Tongue (tissue), 1 donor: ENCODE measurements at regions not wholly inside any gene's neighbourhood (a gene's known extent, or its start where the extent isn't known, plus 50 kb on each side); places are given as distances from the start of the nearest gene placed in this dataset.
"Not testable (repeated sequence)": the region's sequence is repeated elsewhere in the genome, so short reads cannot be mapped to it uniquely, and the experiment has no call there.

Experiments used
- DNase-seq: peaks from one replicate; pipeline ENCODE4 v3.0.0-alpha.2; 2015

GRCh38 chr16:88323041-88323440 lies 59.7 kb upstream of the ZNF469 start:
- no peak for DNase-seq

GRCh38 chr16:88323546-88324330 lies 59.0 kb upstream of the ZNF469 start:
- DNase-seq: no peak

- DNase-seq: no peak
Measured at GRCh38 chr16:88325087-88325750, 57.5 kb upstream of the ZNF469 start.

GRCh38 chr16:88325976-88326375 lies 56.8 kb upstream of the ZNF469 start:
- DNase-seq: no peak

GRCh38 chr16:88326611-88327485 lies 55.9 kb upstream of the ZNF469 start:
- no peak for DNase-seq

GRCh38 chr16:88327561-88328312 lies 55.0 kb upstream of the ZNF469 start:
- no peak for DNase-seq

- no peak for DNase-seq
Measured at GRCh38 chr16:88328313-88328980, 54.3 kb upstream of the ZNF469 start.

GRCh38 chr16:88329726-88330700 lies 52.7 kb upstream of the ZNF469 start:
- no peak for DNase-seq

GRCh38 chr16:88330971-88331890 lies 51.5 kb upstream of the ZNF469 start:
- no peak for DNase-seq

- DNase-seq: peak; percentile 67
Measured at GRCh38 chr16:88331989-88332920, 50.5 kb upstream of the ZNF469 start.

GRCh38 chr16:88332921-88333825 lies 49.6 kb upstream of the ZNF469 start:
- DNase-seq: not testable (repeated sequence)
